Esophagus muscularis mucosa (tissue), 4 donors: ENCODE measurements at regions not wholly inside any gene's neighbourhood (a gene's known extent, or its start where the extent isn't known, plus 50 kb on each side); places are given as distances from the start of the nearest gene placed in this dataset.

Experiments
- DNase-seq: peaks from one replicate; pipeline ENCODE4 v3.0.0-alpha.2; 2017; ENCODE audit errors: extremely low spot score
- H3K27ac ChIP-seq, 4 donors: fragments of 200-600 bp; sonication (generic); replicated peaks in 1 of 4; 1 replicate in 3 of 4; 2 replicates in 1 of 4; pipeline ENCODE4 v1.5.1; 2016 to 2019; ENCODE audit warnings: mild to moderate bottlenecking in 1 of 4
- H3K27me3 ChIP-seq, 4 donors: fragments of 200-600 bp; sonication (generic); one replicate each; pipeline versions ENCODE4 v1.5.1 to v1.6.0; 2016 to 2019
- H3K36me3 ChIP-seq, 4 donors: fragments of 200-600 bp; sonication (generic); one replicate each; pipeline ENCODE4 v1.5.1; 2016 to 2019
- H3K4me1 ChIP-seq, 4 donors: fragments of 200-600 bp; sonication (generic); one replicate each; pipeline ENCODE4 v1.5.1; 2016 to 2019
- H3K4me3 ChIP-seq, 4 donors: fragments of 200-600 bp; sonication (generic); 1 replicate in 2 of 4; 2 replicates in 2 of 4; pipeline ENCODE4 v1.5.1; 2016 to 2019; ENCODE audit warnings: mild to moderate bottlenecking in 4 of 4, moderate library complexity in 1 of 4
- H3K9me3 ChIP-seq, 4 donors: fragments of 200-600 bp; sonication (generic); 1 replicate in 3 of 4; 2 replicates in 1 of 4; pipeline ENCODE4 v1.5.1; 2016 to 2019
- EP300 ChIP-seq: sonication (generic); formaldehyde crosslinking; IDR thresholded peaks from one replicate; pipeline ENCODE4 v1.6.1; 2017; ENCODE audit warnings: antibody characterized with exemption
- POLR2A ChIP-seq: fragments of 450-650 bp; IDR thresholded peaks from one replicate; pipeline ENCODE4 v1.6.1; 2017; ENCODE audit warnings: antibody characterized with exemption, moderate library complexity, mild to moderate bottlenecking, low read depth
- POLR2AphosphoS5 ChIP-seq, 2 donors: sonication (generic); formaldehyde crosslinking; IDR thresholded peaks; one replicate each; pipeline ENCODE4 v1.6.1; 2017; ENCODE audit warnings: antibody characterized with exemption in 2 of 2
- WGBS: methylation state at CpG from one replicate; pipeline ENCODE4 v1.1.5; 2018; 5-methylcytosine and 5-hydroxymethylcytosine counted together
- intact Hi-C: fragments of 100-400 bp; cut with DNase I; formaldehyde crosslinking; loops from one replicate; pipeline ENCODE4 v1.15.1; 2023
- TF ChIP-seq, protein P1 (sequence below), 3 experiments: fragments of 200-600 bp in 2 of 3; fragments of 450-650 bp in 1 of 3; sonication (generic) in 2 of 3; IDR thresholded peaks; one replicate each; pipeline ENCODE4 v1.5.1; 2017 to 2019; ENCODE audit warnings: antibody characterized with exemption in 3 of 3, mild to moderate bottlenecking in 2 of 3, moderate library complexity in 1 of 3

- intact Hi-C loops = no loop called here
- WGBS = 86% methylated on average over 10 of the region's 10 CpGs
- no peaks in the 10 kb centered on the region for H3K36me3 ChIP-seq
- no peak overlapping the region for H3K27ac ChIP-seq
- no peaks in the 10 kb centered on the region for H3K9me3 ChIP-seq
- H3K4me3 ChIP-seq = no peak overlapping the region
- H3K4me1 ChIP-seq = no peaks in the 10 kb centered on the region
- TF ChIP-seq EP300 (no peak), POLR2AphosphoS5 (IDR thresholded peaks at IDR 0.05) (no peak), POLR2A (no peak)
- no peaks in the 10 kb centered on the region for H3K27me3 ChIP-seq
- no peak for DNase-seq
Observed at GRCh38 chr21:31537872-31538576, 121.5 kb upstream of the SOD1 start.

GRCh38 chr21:31536138-31536537 is 123.4 kb upstream of the SOD1 start:
- no peaks in the 10 kb centered on the region for H3K27me3 ChIP-seq
- H3K4me1 ChIP-seq = no peaks in the 10 kb centered on the region
- 98% methylated on average over 8 of the region's 8 CpGs for WGBS
- H3K9me3 ChIP-seq = no peaks in the 10 kb centered on the region
- no peak overlapping the region for H3K27ac ChIP-seq
- DNase-seq = no peak
- TF ChIP-seq POLR2AphosphoS5 (IDR thresholded peaks at IDR 0.05) (no peak), POLR2A (no peak), EP300 (no peak)
- TF ChIP-seq, protein P1, sequence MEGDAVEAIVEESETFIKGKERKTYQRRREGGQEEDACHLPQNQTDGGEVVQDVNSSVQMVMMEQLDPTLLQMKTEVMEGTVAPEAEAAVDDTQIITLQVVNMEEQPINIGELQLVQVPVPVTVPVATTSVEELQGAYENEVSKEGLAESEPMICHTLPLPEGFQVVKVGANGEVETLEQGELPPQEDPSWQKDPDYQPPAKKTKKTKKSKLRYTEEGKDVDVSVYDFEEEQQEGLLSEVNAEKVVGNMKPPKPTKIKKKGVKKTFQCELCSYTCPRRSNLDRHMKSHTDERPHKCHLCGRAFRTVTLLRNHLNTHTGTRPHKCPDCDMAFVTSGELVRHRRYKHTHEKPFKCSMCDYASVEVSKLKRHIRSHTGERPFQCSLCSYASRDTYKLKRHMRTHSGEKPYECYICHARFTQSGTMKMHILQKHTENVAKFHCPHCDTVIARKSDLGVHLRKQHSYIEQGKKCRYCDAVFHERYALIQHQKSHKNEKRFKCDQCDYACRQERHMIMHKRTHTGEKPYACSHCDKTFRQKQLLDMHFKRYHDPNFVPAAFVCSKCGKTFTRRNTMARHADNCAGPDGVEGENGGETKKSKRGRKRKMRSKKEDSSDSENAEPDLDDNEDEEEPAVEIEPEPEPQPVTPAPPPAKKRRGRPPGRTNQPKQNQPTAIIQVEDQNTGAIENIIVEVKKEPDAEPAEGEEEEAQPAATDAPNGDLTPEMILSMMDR (IDR thresholded peaks at IDR 0.05) = no peak
- no peak overlapping the region for H3K4me3 ChIP-seq
- H3K36me3 ChIP-seq = no peaks in the 10 kb centered on the region
- intact Hi-C loops = no loop called here

DNA sequence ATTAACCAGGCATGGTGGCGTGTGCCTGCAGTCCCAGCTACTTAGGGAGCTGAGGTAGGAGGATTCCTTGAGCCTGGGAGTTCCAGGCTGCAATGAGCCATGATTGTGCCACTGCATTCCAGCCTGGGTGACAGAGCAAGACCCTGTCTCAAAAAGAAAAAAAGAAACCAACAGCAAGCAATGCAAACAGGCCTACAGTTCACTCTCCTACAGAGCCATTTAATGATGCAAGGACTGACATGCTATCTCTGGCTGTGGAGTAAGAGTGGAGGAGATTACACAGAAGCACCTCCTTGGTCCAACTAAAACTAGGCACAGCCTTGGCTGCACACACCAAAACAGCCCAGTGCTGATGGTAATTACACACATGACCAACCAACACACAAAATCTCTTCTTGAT is 127.5 kb upstream of the SOD1 start:
- no peak for DNase-seq
- intact Hi-C loops = no loop called here

GRCh38 chr21:31530897-31531705 is 128.4 kb upstream of the SOD1 start:
- H3K9me3 ChIP-seq = no peaks in the 10 kb centered on the region
- intact Hi-C loops = no loop called here
- no peaks in the 10 kb centered on the region for H3K36me3 ChIP-seq
- H3K27ac ChIP-seq = no peak overlapping the region
- DNase-seq = no peak
- no peak overlapping the region for H3K4me3 ChIP-seq
- TF ChIP-seq POLR2AphosphoS5 (IDR thresholded peaks at IDR 0.05) (no peak), POLR2A (no peak), EP300 (no peak)
- TF ChIP-seq, protein P1 (IDR thresholded peaks at IDR 0.05) = no peak
- H3K4me1 ChIP-seq = no peaks in the 10 kb centered on the region
- no peaks in the 10 kb centered on the region for H3K27me3 ChIP-seq
- 65% methylated on average over 10 of the region's 10 CpGs for WGBS

More for the DNA sequence above, 127.5 kb upstream of the SOD1 start:
- TF ChIP-seq POLR2A (no peak), EP300 (no peak), POLR2AphosphoS5 (IDR thresholded peaks at IDR 0.05) (no peak)
- TF ChIP-seq, protein P1 (IDR thresholded peaks at IDR 0.05) = no peak
- Histone ChIP-seq H3K4me1 (no peaks in the 10 kb centered on the region), H3K36me3 (no peaks in the 10 kb centered on the region), H3K27ac (no peak overlapping the region), H3K4me3 (no peak overlapping the region), H3K27me3 (no peaks in the 10 kb centered on the region), H3K9me3 (no peaks in the 10 kb centered on the region)
- 100% methylated on average over 1 of the region's 1 CpG for WGBS

DNA sequence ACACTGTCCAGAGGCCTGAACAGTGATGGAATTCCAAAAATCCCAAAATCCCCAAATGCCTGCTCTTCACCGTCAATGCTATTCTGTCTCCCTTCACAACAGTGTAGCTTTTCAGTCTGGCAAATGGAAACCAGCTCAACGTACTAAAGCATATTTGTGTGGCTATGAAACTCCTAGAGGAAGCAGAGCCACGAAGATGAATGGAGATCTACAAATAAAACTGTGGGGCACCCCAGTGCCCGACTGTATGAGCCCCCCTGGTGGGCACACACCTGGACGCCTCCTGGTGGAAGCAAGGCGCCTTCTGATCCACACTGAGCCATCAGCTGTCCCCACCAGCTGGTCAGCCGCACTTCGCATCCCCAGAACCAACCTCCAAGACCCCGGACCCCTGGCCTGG is 129.1 kb upstream of the SOD1 start:
- TF ChIP-seq, protein P1 (IDR thresholded peaks at IDR 0.05) = no peak
- TF ChIP-seq EP300 = no peak
- no peak for TF ChIP-seq POLR2AphosphoS5 (IDR thresholded peaks at IDR 0.05)
- TF ChIP-seq POLR2A = no peak
- Histone ChIP-seq H3K27ac (no peak overlapping the region), H3K4me3 (no peak overlapping the region), H3K4me1 (no peaks in the 10 kb centered on the region), H3K36me3 (no peaks in the 10 kb centered on the region), H3K27me3 (no peaks in the 10 kb centered on the region), H3K9me3 (no peaks in the 10 kb centered on the region)
- no peak for DNase-seq
- WGBS = 84% methylated on average over 9 of the region's 9 CpGs
- intact Hi-C loops = no loop called here
